ENCODE measurements at regions not wholly inside any gene's neighbourhood (a gene's known extent, or its start where the extent isn't known, plus 50 kb on each side); places are given as distances from the start of the nearest gene placed in this dataset.

DNA sequence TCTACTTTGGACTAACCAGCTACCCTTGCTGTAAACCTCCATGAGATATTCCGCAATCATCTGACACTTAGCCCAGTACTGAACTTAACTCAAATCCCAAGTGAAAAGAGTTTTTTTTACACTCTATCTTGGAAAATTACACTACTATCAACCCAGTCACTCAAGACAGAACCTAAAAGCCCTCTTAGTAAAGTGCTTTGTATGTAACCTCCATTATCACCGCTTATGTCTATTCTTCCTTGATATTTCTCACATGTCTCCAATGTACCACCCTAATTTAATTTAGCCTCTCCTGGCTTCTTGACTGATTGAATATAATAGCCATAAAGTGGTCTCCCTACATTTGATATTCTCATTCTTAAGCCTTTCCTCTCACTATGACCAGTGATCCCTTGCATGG is 168.8 kb upstream of the SYT1 start:
- TF ChIP-seq POLR2AphosphoS5 (IDR thresholded peaks at IDR 0.05; ENCODE audit: low read depth, low read length) (no peak), POLR2A (IDR thresholded peaks at IDR 0.05; ENCODE audit: low read depth, low read length) (no peak), TAF1 (IDR thresholded peaks at IDR 0.05; ENCODE audit: low read depth, low read length) (no peak), PAX5 (IDR thresholded peaks at IDR 0.05; ENCODE audit: insufficient read depth, low read length, severe bottlenecking) (no peak)

Measured in GM12891 (cell line).